Activated T-helper 1 cell treated with anti-CD3 and anti-CD28 coated beads, Interleukin-12 subunit alpha, Interleukin-12 subunit beta, Interleukin-2, Interleukin-4 antibody, amounts not matched to agents 30 ng/mL and 10 ng/mL and 1 ng/mL, durations not matched to agents 14 hours and 24 hours and 36 hours (primary cell): ENCODE measurements at regions not wholly inside any gene's neighbourhood (a gene's known extent, or its start where the extent isn't known, plus 50 kb on each side); places are given as distances from the start of the nearest gene placed in this dataset.

Source experiments
- DNase-seq: peaks from one replicate; pipeline ENCODE4 v3.0.0; 2021; ENCODE audit warnings: low spot score
- H3K27ac Mint-ChIP-seq: one replicate; pipeline ENCODE4 v1.8.0; 2021; ENCODE audit warnings: mild to moderate bottlenecking, mixed read lengths
- H3K27me3 Mint-ChIP-seq: one replicate; pipeline ENCODE4 v1.8.0; 2022; ENCODE audit warnings: mild to moderate bottlenecking, moderate library complexity, mixed read lengths; ENCODE audit not compliant: insufficient read depth
- H3K36me3 Mint-ChIP-seq: one replicate; pipeline ENCODE4 v1.8.0; 2021; ENCODE audit warnings: low read depth, mixed read lengths
- H3K4me1 Mint-ChIP-seq: one replicate; pipeline ENCODE4 v1.8.0; 2021; ENCODE audit warnings: low read depth, mixed read lengths
- H3K4me3 Mint-ChIP-seq: one replicate; pipeline ENCODE4 v1.8.0; 2021; ENCODE audit warnings: mild to moderate bottlenecking, moderate library complexity, mixed read lengths
- H3K9me3 Mint-ChIP-seq: one replicate; pipeline ENCODE4 v1.8.0; 2021; ENCODE audit warnings: mixed read lengths
- intact Hi-C: fragments of 100-400 bp; cut with micrococcal nuclease; formaldehyde crosslinking; loops from one replicate; pipeline ENCODE4 v1.15.1; 2024

DNA sequence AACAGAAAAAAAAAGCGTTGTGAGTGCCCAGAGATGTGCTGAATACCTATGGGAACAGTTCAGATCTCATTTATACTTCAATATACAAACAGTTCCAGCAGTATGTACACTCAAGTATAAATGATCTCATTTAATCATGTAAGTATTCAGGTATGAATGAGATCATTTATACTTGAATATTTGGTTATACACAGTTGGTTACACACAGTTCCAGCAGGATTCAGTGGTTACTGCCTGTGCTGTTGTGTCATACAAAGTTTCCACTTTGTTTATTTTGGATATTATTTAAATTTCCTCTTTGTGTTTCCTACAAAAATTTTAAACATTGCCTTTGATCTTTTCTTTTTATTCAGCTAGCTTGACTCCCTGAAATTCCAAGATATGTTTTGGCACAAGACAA, 293.5 kb upstream of the SLC39A10 start:
- Mint-ChIP-seq H3K4me3 (no peak overlapping the region), H3K9me3 (peaks cover 24% of the 10 kb centered on the region), H3K36me3 (peaks cover 16% of the 10 kb centered on the region), H3K4me1 (peaks cover 27% of the 10 kb centered on the region), H3K27me3 (no peaks in the 10 kb centered on the region), H3K27ac (no peak overlapping the region)
- intact Hi-C loops, result loop anchor here (5.0 kb wide), 1 partner anchor 169 kb away; no protein-coding TSS in a partner anchor
- no peak for DNase-seq

DNA sequence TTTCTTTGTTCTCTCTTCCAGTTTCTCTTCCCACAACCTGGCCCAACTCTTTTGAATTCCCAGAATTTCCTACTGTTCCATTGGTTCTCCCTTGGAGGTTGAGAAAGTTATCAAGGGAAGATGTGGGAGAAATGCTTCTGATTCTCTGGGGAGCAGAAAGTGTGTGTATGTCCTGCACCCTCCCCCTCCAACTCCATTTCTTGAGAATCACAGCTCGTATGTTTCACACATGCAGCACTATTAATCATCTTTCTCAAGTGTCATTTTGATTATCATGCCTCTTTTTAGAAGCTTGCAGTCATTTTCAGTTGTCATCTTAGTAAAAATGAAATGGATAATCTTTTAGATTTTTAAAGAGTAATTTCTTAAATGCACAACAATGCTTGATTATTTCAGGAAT, 296.8 kb upstream of the SLC39A10 start:
- peaks cover 29% of the 10 kb centered on the region for H3K4me1 Mint-ChIP-seq
- DNase-seq, result no peak
- intact Hi-C loops, result loop anchor here (2.0 to 5.0 kb wide), 2 partner anchors 127 to 172 kb away; no protein-coding TSS in a partner anchor
- no peaks in the 10 kb centered on the region for H3K27me3 Mint-ChIP-seq
- no peak overlapping the region for H3K4me3 Mint-ChIP-seq
- peaks cover 25% of the 10 kb centered on the region for H3K9me3 Mint-ChIP-seq
- peaks cover 7% of the 10 kb centered on the region for H3K36me3 Mint-ChIP-seq
- no peak overlapping the region for H3K27ac Mint-ChIP-seq

GRCh38 chr2:195359043-195359735, 297.8 kb upstream of the SLC39A10 start:
- H3K36me3 Mint-ChIP-seq, result peaks cover 2% of the 10 kb centered on the region
- no peak overlapping the region for H3K27ac Mint-ChIP-seq
- DNase-seq, result no peak
- no peak overlapping the region for H3K4me3 Mint-ChIP-seq
- H3K9me3 Mint-ChIP-seq, result peaks cover 17% of the 10 kb centered on the region
- no peaks in the 10 kb centered on the region for H3K27me3 Mint-ChIP-seq
- H3K4me1 Mint-ChIP-seq, result peaks cover 20% of the 10 kb centered on the region
- intact Hi-C loops, result no loop called here

DNA sequence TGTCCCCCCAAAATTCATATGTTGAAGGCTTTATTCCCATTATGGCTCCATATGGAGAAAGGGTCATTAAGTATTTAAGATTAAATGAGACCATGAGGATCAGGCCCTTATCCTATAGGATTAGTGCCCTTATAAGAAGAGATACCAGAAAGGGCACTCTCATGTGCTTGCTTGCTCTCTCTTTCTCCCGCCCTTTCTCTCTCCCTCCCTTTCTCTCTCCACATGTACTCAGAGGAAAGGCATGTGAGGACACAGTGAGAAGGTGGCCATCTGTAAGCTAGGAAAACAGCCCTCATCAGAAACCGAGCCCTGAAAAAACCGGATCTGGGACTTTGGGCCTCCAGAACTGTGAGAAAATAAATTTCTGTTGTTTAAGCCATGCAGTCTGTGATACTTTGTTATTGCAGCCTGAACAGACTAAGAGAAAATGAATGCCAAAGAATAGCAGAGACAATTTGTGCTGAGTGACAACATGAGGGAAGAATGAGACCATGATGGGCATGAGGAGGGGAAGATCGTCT, 300.0 kb upstream of the SLC39A10 start:
- Mint-ChIP-seq H3K27ac (no peak overlapping the region), H3K4me3 (no peak overlapping the region), H3K9me3 (peaks cover 14% of the 10 kb centered on the region), H3K36me3 (peaks cover 2% of the 10 kb centered on the region), H3K4me1 (peaks cover 20% of the 10 kb centered on the region), H3K27me3 (no peaks in the 10 kb centered on the region)
- no peak for DNase-seq
- intact Hi-C loops, result no loop called here

GRCh38 chr2:195356026-195356425, 301.0 kb upstream of the SLC39A10 start:
- Mint-ChIP-seq H3K9me3 (peaks cover 14% of the 10 kb centered on the region), H3K4me1 (peaks cover 20% of the 10 kb centered on the region), H3K4me3 (no peak overlapping the region), H3K27ac (no peak overlapping the region), H3K27me3 (no peaks in the 10 kb centered on the region), H3K36me3 (peaks cover 2% of the 10 kb centered on the region)
- no peak for DNase-seq
- intact Hi-C loops, result no loop called here

- no peaks in the 10 kb centered on the region for H3K4me1 Mint-ChIP-seq
- H3K27me3 Mint-ChIP-seq, result no peaks in the 10 kb centered on the region
- H3K4me3 Mint-ChIP-seq, result no peak overlapping the region
- peaks cover 2% of the 10 kb centered on the region for H3K36me3 Mint-ChIP-seq
- intact Hi-C loops, result no loop called here
- no peak overlapping the region for H3K27ac Mint-ChIP-seq
- H3K9me3 Mint-ChIP-seq, result peaks cover 23% of the 10 kb centered on the region
- no peak for DNase-seq
Observed at GRCh38 chr2:195352581-195352980, 304.4 kb upstream of the SLC39A10 start.

DNA sequence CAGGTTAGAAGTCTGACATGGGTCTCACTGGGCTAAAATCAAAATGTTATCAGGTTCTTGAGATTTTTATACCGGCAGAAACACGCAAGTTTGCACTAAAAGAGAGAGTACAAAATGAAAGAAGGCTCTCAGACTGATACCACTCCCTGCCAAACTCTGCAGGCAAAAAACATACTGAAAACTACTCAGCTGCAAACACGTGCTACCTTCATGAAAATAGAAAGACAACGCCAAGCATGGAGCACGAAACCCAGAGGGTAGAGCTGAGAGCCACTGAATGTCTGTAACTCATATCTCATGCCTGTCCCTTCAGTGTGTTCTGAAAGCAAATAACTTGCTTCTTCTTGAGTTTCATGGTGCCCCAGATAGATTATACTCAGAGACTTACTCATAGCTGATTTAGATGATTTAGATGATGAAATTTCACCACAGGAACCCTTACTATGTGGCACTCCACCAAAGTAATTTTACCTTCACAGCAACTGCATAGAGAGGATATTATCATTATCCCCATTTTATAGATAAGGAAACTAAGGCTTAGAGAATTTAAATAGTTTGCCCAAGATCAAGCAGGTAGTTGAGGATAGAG, 313.0 kb upstream of the SLC39A10 start:
- intact Hi-C loops, result no loop called here
- Mint-ChIP-seq H3K4me1 (no peaks in the 10 kb centered on the region), H3K27me3 (no peaks in the 10 kb centered on the region), H3K27ac (no peak overlapping the region), H3K36me3 (no peaks in the 10 kb centered on the region), H3K4me3 (no peak overlapping the region), H3K9me3 (peaks cover 5% of the 10 kb centered on the region)
- DNase-seq, result no peak

- Mint-ChIP-seq H3K4me1 (no peaks in the 10 kb centered on the region), H3K27me3 (no peaks in the 10 kb centered on the region), H3K36me3 (no peaks in the 10 kb centered on the region), H3K27ac (no peak overlapping the region), H3K4me3 (no peak overlapping the region), H3K9me3 (peaks cover 1% of the 10 kb centered on the region)
- intact Hi-C loops, result no loop called here
- no peak for DNase-seq
Observed at GRCh38 chr2:195343540-195343939, 313.5 kb upstream of the SLC39A10 start.

GRCh38 chr2:195342061-195342460, 315.0 kb upstream of the SLC39A10 start:
- no peak overlapping the region for H3K4me3 Mint-ChIP-seq
- no peak overlapping the region for H3K27ac Mint-ChIP-seq
- no peaks in the 10 kb centered on the region for H3K9me3 Mint-ChIP-seq
- DNase-seq, result no peak
- no peaks in the 10 kb centered on the region for H3K4me1 Mint-ChIP-seq
- intact Hi-C loops, result no loop called here
- no peaks in the 10 kb centered on the region for H3K36me3 Mint-ChIP-seq
- H3K27me3 Mint-ChIP-seq, result no peaks in the 10 kb centered on the region

DNA sequence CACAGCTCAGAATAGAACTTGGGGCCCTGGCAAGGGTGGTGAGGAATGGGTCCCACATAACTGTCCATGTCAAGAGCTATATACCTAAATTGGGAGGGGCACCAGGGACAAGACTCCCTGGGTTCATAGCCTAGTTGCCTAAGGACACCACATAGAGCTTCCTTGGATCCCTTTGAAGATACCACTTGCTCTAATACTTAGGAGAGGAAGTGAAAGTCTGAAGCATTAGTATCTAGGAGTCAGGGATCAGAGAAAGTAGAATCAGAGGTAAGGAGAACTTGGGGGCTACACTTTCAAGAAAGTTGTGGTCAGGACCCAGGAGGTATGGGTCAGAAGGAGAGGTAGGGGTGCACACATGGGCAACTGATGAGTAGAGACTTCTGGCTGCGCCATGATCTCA, 318.2 kb upstream of the SLC39A10 start:
- Mint-ChIP-seq H3K9me3 (peaks cover 6% of the 10 kb centered on the region), H3K4me1 (no peaks in the 10 kb centered on the region), H3K4me3 (no peak overlapping the region), H3K27me3 (no peaks in the 10 kb centered on the region), H3K27ac (no peak overlapping the region), H3K36me3 (peaks cover 4% of the 10 kb centered on the region)
- DNase-seq, result no peak
- intact Hi-C loops, result no loop called here

GRCh38 chr2:195337597-195337996, 319.4 kb upstream of the SLC39A10 start:
- DNase-seq, result no peak
- Mint-ChIP-seq H3K4me1 (no peaks in the 10 kb centered on the region), H3K36me3 (peaks cover 4% of the 10 kb centered on the region), H3K27me3 (no peaks in the 10 kb centered on the region), H3K9me3 (peaks cover 7% of the 10 kb centered on the region), H3K4me3 (no peak overlapping the region), H3K27ac (no peak overlapping the region)
- intact Hi-C loops, result no loop called here

GRCh38 chr2:195333869-195334268, 323.2 kb upstream of the SLC39A10 start:
- peaks cover 12% of the 10 kb centered on the region for H3K36me3 Mint-ChIP-seq
- intact Hi-C loops, result no loop called here
- no peak overlapping the region for H3K4me3 Mint-ChIP-seq
- H3K9me3 Mint-ChIP-seq, result peaks cover 24% of the 10 kb centered on the region
- no peaks in the 10 kb centered on the region for H3K27me3 Mint-ChIP-seq
- no peaks in the 10 kb centered on the region for H3K4me1 Mint-ChIP-seq
- H3K27ac Mint-ChIP-seq, result no peak overlapping the region
- DNase-seq, result no peak

GRCh38 chr2:195331966-195332365, 325.1 kb upstream of the SLC39A10 start:
- DNase-seq, result no peak
- no peaks in the 10 kb centered on the region for H3K27me3 Mint-ChIP-seq
- no peak overlapping the region for H3K27ac Mint-ChIP-seq
- H3K36me3 Mint-ChIP-seq, result peaks cover 12% of the 10 kb centered on the region
- no peak overlapping the region for H3K4me3 Mint-ChIP-seq
- no peaks in the 10 kb centered on the region for H3K4me1 Mint-ChIP-seq
- peaks cover 25% of the 10 kb centered on the region for H3K9me3 Mint-ChIP-seq
- intact Hi-C loops, result no loop called here
